NAMALWA (cell line): ENCODE measurements at regions not wholly inside any gene's neighbourhood (a gene's known extent, or its start where the extent isn't known, plus 50 kb on each side); places are given as distances from the start of the nearest gene placed in this dataset.
"Not testable (repeated sequence)": the region's sequence is repeated elsewhere in the genome, so short reads cannot be mapped to it uniquely, and the experiment has no call there.

Source experiments
- DNase-seq: peaks from one replicate; pipeline ENCODE4 v3.0.0-alpha.2; 2015; ENCODE audit warnings: low spot score

DNA sequence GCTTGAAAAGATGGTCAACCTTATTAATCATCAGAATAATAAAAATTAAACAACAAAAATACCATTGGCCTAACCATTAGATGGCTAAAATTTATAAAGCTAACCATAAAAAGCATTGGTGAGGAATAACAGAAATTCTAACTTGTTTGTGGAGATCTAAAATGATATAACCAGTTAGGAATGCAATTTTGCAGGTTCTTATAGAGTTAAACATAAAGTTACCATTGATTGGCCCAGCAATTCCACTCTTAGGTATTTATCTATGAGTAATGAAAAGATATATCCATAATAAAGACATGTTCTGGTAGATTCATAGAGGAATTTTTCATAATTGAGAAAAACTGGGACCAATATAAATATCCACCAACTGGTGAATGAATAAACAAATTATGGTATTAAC is 1098.6 kb downstream of the FSCB start:
- DNase-seq: no peak

DNA sequence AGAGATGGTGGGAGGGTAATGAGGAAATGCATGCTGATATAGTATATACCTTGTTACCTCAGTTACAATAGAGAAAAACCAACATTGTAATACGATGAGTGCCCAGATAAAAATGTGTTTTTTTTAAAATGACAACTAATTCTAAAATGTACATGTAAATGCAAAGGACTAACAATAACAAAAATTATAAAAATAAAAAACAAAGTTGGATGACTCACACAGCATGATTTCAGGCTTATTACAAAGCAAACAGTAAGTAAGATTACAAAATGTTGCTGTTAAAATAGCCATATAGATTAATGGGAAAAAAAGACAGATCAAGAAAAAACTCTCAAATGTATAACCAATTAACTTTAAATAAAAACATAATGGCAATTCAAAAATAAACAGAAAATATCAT is 1099.4 kb downstream of the FSCB start:
- DNase-seq: no peak

DNA sequence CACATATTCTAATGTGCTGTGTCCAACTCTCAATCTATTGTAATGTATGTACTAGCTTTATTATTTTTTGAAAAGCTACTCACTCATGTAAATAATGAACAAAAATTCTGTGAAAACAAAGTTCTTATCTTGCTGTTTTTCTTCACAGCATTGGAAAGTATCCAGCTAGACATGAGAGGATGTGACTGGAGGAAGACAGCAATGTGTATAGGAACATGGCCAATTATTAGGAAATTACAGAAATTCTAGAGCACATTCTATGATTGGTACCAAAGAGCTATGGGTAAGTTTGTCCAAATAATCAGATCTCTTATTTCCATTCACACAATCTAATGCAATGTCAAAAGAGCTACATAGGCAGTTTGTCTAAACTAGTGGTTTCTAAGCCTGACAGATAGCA is 1100.2 kb downstream of the FSCB start:
- no peak for DNase-seq

DNA sequence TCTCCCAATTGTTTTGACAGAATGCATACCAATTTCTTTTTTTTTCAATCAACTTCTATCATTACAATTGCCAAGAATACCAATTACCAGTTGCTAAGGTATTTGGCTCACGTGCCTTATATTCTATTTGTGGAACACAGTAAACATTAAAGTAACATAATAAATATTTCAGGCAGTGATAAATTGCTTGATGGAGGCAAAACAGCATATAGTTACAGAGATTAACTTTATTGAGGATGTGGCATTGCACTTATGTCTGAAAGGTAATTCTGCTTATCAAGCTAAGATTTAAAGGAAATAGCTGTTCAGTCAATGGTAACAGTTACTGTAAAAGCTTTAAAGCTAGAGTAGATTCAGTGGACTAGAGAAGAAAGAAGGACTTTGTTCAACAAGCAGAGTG is 1107.8 kb downstream of the FSCB start:
- DNase-seq: no peak

DNA sequence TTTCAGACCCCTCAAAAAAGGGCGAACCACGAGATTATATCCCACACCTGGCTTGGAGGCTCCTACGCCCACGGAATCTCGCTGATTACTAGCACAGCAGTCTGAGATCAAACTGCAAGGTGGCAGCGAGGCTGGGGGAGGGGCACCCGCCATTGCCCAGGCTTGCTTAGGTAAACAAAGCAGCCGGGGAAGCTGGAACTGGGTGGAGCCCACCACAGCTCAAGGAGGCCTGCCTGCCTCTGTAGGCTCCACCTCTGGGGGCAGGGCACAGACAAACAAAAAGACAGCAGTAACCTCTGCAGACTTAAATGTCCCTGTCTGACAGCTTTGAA is 1136.6 kb downstream of the FSCB start:
- DNase-seq: not testable (repeated sequence)

DNA sequence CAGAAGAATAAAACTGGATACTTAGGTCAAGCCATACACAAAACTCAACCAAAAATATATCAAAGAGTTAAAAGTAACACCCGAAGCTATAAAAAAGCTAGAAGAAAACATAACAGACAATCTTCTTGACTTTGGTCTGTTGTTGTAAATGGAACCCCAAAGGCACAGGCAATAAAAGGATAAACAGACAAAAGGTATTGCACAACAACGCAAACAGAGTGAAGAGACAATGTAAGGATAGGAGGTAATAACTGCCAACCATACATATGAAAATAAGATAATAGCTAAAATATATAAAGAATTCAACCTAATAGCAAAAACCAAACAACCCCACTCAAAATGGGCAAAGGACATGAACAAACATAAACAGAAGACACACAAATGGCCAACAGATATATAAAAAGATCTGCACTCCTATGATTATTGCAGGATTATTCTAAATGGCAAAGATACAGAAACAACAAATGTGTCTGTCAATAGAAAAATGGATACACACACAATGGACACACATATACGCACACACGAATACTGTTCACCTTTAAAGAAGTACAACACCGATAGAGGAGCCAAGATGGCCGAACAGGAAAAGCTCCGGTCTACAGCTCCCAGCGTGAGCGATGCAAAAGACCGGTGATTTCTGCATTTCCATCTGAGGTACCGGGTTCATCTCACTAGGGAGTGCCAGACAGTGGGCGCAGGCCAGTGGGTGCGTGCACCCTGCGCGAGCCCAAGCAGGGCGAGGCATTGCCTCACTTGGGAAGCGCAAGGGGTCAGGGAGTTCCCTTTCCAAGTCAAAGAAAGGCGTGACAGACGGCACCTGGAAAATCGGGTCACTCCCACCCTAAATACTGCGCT is 1137.1 kb downstream of the FSCB start:
- DNase-seq: no peak

DNA sequence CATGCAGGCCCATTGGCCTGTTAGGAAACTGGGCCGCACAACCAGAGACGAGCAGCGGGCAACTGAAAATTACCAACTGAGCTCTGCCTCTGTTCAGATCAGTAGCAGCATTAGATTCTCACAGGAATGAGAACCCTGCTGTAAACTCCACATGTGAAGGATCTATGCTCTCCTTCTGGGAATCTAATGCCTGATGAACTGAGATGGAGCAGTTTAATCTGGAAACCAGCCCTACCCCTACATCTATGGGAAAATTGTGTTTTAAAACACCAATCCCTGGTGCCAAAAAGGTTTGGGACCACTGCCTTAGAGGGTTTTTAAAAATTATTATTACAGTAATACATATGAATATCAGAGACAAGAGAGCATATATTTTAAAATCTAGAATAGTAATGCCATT is 1144.5 kb downstream of the FSCB start:
- no peak for DNase-seq

DNA sequence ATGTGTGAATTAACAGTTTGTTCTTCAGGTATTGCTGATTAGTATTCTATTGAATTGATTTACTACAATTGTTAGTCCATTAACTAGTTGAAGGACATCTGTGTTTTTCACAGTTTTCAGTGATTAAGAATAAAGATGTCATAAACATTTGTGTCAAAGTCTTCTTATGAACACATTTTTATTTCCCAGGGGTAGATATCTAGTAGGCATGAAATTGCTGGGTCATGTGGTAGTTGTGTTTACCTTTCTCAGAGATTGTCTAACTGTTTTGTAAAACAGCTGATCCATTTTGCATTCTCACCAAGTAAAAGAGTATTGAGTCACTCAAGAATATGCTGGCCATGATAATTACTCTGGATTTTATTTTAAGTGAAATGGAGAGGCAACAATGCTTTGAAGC is 1145.3 kb downstream of the FSCB start:
- DNase-seq: no peak

DNA sequence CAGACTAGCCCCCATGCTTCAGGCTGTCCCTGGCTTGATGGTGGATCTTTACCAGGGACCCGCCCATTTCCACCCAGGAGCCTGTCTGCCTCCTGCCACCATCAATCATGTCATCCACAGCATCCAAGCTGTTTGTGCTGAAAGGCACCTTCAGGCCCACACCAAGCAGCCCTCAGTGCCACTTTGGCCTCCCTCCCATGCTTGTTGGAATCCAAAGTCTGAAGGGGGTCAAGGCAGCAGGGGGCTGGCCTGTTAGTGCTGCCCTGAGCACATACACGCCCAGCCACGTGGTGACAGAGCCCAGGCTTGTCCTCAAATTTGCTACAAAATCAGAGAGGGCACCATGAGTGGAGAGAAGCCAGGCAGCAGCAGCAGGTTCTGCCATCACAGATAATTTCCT is 1146.8 kb downstream of the FSCB start:
- DNase-seq: no peak

DNA sequence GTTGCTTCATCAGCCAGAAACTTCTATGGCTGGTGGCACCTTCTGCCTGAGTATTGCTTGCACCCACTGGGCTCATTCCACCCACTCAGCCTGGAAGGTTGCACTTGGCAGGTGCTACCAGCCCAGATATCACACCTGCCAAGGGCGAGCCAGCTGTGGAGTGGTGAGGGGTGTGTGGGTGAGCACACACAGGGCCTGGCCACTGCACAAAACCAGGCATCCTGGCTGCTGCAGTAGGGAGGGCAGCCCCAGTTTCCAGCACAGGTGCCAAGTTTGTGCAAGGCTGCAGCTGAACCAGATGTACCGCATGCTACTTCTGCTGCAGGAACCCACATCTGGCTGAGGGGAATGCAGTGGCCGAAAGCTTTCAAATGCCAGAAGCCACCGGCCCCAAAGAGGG is 1147.8 kb downstream of the FSCB start:
- no peak for DNase-seq

DNA sequence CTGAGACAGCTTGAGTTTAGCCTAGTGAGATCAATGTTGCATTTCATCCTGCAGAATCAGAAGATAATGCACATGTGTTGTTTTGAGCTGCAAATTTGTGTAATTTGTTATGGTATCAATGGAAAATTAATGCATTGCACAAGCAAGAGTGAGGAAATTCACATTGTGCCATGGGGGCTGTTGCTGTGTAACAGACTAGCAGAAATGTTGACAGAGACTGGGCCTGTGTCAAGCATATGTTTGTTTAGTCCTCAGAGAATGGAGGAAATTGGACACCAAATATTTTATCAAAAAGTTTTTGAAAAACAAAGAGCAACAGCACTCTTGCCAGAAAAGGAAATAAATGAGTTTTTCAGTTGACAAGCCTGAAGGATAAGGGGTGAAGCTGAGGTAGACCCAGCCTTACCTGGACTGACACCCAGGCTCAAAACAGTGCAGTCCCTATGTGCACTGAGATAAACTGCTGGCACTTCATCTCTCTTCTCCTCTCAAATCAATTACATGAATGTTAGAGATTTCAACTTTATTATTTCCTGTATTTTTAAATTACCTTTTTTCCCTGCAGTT is 1150.0 kb downstream of the FSCB start:
- DNase-seq: no peak

DNA sequence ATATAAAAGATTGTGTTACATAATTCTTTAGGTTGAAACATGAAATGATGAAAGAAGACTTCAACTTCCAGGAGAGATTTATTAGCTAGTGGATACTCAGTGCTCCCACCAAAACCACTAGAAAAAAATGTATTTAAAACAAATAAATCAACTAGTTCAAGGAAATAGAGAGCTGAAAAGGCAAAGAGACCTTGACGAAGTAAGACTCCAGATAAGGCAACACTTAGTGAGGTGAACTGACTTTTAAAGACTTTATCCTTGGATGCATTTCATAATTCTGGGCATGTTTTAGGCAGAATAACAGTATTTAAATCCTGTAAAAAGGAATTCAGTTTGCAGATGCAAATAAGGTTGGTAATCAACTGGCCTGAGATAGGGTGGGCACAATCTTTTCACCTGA is 1150.7 kb downstream of the FSCB start:
- DNase-seq: no peak

DNA sequence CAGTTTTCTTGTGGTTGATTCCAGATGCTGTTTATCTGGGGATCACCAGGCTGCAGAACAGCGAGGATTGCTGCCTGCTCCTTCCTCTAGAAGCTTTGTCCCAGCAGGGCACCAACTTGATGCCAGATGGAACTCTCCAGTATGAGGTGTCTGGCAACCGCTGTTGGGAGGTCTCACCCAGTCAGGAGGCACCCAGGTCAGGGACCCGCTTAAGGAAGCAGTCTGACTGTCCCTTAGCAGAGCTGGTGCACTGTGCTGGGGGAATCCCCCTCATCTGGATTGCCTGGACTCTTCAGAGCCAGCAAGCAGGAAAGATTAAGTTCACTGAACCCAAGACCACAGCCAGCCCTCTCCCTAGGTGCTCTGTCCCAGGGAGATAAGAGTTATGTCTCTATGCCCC is 1165.2 kb downstream of the FSCB start:
- DNase-seq: no peak

DNA sequence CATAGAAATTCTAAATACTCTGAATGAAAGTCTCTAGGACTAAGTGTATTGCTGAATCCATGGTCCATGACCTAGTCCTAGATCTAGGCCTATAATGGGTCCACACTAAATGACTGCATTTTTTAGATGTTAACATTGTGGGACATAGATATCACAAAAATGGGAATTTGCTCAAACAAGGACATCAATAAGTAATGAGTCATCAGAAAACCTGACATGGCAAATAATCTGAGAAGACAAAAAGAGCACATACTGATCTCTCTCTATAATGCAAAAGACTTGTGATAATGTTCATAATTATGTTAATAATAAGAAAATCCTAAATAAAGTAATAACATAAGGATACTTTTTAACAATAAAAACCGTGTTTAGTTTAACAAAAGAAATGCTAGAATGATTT is 1168.4 kb downstream of the FSCB start:
- DNase-seq: no peak

DNA sequence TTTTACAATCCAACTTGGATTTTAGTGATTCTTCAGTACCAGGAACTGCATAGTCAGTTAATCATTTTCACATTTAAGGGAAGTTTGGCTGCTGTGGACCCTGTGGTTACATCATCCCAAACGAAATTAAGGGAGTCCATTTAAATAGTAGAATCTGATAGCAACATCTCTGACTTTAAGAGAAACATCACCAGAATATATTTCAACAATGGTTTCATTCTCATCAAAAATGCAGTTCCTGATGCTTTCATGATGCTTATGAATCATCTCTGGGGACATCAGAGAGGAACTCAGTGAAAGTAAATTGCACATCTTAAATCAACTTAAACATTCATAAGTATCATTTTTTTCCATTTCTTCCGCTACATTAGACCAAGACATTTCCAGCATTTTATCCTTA is 1170.7 kb downstream of the FSCB start:
- DNase-seq: no peak

DNA sequence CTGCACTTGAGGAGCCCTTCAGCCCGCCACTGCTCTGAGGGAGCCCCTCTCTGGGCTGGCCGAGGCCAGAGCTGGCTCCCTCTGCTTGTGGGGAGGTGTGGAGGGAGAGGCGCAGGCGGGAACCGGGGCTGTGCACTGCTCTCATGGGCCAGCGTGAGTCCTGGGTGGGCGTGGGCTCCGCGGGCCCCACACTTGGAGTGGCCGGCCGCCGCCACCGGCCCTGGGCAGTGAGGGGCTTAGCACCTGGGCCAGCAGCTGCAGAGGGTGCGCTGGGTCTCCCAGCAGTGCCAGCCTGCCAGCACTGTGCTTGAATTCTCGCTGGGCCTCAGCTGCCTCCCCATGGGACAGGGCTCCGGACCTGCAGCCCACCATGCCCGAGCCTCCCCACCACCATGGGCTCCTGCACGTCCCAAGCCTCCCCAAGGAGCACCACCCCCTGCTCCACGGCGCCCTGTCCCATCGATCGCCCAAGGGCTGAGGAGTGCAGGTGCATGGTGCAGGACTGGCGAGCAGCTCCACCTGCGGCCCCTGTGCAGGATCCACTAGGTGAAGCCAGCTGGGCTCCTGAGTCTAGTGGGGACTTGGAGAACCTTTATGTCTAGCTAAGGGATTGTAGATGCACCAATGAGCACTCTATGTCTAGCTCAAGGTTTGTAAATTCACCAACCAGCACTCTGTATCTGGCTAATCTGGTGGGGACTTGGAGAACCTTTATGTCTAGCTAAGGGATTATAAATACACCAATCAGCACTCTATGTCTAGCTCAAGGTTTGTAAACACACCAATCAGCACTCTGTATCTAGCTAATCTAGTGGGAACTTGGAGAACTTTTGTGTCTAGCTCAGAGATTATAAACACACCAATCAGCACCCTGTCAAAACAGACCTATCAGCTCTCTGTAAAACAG is 1180.3 kb downstream of the FSCB start:
- DNase-seq: not testable (repeated sequence)

DNA sequence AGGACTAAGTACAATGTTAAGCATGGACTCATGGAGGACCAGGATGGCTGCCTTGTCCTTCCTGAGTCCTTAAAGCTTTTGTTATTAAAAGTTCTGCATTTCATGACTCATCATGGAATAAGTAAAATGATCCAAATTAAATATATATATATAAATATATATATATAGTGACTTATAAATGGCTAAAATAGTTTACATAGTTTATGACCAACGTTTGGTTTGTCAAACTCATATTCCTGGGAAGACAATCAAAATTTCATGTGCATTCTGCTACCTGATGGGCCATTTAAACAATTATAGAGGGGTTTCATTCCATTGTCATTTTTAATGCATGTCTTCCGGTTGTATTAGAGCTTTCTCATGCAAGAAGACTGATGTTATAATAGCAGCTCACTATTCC is 1190.7 kb downstream of the FSCB start:
- DNase-seq: no peak

DNA sequence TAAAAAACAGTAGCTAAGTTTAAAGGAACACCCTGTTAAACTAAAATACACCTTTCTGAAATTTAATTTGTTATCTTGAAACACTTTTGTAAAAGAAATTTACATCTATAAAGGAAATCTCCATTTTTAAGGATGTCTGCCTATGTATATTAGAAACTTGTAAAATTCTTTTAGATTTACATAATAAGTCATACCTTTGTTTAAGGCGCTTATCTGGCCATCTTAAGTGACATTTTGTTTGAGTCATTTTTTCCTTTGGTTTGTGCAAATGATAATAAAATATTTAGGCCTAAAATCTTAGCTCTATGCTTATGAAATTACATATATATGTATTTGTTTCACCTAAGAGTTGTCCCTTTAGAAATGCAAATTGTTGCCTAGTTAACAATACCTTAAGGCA is 1193.4 kb downstream of the FSCB start:
- no peak for DNase-seq

DNA sequence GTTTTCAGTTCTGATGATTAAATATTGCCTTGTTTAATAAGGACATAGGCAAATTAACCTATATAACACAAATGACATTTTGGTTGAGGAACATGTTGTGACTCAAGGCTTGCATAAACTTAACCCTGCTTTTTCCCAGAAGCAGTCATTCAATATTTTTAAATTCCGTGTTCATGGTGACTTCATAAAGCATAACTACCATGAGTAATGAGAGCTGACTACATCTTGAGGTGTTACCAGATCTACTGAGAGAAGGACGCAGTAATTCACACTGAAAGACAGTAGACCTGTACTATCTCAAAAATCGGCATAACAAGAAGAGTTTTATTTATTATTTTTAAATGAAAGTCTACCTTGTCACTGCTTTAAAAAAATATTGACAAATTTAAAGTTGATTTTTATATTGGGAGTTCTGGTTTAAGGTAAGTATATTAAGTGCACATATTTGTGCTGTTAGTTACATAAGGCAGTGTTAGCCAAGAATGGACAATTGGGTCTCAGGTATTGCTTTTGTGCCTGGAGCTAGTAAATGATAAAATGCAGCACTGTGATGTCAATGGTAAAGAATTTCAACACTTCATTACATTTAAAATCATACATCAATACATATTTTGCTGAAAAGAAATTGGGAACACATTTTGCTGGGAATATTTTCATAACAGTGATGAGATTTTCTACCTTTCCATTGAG is 1198.5 kb downstream of the FSCB start:
- DNase-seq: no peak

DNA sequence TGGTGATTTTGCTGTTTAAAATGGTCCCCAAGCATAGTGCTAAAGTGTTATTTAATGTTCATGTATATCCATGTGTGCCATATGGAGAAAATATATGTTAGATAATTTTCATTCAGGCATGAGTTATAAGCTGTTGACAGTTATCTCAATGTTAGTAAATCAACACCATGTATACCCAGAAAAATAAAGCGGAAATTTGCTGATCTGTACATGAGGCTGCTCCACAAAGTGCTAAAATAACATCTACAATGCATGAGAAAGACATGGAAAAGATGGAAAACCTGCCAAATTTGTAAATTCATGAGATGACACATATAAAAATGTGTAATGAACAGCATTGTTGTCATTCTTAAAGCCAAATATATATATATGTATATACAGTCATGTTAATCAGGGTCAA is 1199.2 kb downstream of the FSCB start:
- no peak for DNase-seq

DNA sequence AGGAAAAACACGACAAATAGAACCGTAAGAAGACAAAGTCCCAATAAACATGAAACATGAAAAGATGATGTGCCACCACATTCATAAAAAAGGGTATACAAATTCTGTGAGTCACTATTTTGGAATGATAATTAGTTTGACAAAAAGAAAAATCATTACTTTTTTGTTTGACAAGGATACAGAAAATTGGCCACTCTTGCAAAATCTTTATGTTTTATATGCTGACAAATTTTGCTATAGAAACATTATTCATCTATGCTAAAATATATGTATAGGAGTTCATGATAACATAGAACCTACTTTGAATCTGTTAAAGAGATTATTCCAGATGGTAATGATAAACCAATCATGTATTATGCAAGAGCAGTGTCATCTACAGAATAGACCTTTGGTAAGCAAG is 1201.0 kb downstream of the FSCB start:
- no peak for DNase-seq

DNA sequence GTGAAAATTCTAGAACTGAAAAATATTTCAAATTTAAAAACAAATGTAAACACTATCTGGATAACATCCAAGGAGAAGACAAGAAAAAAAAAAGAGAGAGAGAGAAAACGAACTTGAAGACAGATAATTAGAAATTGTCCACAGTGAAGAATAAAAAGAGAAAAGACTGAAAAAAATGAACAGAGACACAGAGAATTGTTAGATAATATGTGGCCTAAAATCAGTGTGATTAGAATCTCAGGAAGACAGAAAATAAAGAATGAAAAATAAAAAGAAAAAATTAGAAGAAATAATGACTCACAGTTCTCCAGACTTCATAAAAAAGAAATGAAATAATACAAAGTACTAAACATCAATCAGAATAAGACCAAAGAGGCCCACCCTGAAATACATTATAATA is 1209.3 kb downstream of the FSCB start:
- no peak for DNase-seq

DNA sequence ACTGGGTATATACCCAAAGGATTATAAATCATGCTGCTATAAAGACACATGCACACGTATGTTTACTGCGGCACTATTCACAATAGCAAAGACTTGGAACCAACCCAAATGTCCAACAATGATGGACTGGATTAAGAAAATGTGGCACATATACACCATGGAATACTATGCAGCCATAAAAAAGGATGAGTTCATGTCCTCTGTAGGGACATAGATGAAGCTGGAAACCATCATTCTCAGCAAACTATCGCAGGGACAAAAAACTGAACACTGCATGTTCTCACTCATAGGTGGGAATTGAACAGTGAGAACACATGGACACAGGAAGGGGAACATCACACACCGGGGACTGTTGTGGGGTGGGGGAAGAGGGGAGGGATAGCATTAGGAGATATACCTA is 1211.0 kb downstream of the FSCB start:
- DNase-seq: not testable (repeated sequence)
